Right kidney (tissue), 1 donor: ENCODE measurements at regions not wholly inside any gene's neighbourhood (a gene's known extent, or its start where the extent isn't known, plus 50 kb on each side); places are given as distances from the start of the nearest gene placed in this dataset.

Experiments
- DNase-seq: peaks from one replicate; pipeline ENCODE4 v3.0.0-alpha.2; 2016

DNA sequence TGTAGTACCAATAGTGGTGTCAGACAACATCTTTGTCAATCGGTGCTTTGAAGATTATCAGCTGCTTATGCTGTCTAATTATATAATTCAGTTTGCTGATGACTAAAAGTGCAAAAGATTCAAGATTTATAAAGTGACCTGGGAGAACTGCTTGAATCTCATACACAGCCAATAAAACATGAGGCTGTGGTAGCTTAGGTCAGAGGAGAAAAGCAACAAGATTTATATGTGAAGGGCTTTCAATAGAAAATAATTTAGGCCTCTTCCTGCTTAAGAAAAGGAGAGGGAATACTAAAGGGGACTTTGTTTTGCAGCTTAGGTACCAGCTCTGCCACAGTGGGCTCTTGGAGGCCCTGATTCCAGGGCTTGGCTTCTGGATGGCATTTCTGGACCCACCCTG, 111.0 kb upstream of the MAD2L1 start:
- DNase-seq = no peak

DNA sequence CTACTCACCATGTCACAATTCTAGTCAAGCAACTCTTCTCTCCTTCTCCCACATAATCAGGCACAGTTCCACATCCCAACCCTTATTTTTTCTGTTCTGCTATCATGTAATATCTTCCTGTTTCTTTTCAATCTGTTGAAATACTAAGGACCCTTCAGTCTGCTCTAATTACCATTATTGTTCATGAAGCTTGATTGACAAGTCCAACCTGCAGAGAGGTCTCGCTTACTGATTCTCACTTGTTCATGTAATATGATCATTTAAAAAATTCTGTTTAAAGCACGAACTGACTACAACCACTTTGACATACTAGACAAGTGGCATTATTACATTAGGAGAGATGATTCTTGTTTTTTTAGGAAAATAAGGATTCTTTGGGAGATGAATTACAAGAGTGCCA, 108.6 kb upstream of the MAD2L1 start:
- DNase-seq = no peak

GRCh38 chr4:120163895-120164294, 97.2 kb upstream of the MAD2L1 start:
- DNase-seq = no peak

GRCh38 chr4:120158841-120159463, 92.3 kb upstream of the MAD2L1 start:
- no peak for DNase-seq

- no peak for DNase-seq
Measured at GRCh38 chr4:120158046-120158445, 91.4 kb upstream of the MAD2L1 start.

DNA sequence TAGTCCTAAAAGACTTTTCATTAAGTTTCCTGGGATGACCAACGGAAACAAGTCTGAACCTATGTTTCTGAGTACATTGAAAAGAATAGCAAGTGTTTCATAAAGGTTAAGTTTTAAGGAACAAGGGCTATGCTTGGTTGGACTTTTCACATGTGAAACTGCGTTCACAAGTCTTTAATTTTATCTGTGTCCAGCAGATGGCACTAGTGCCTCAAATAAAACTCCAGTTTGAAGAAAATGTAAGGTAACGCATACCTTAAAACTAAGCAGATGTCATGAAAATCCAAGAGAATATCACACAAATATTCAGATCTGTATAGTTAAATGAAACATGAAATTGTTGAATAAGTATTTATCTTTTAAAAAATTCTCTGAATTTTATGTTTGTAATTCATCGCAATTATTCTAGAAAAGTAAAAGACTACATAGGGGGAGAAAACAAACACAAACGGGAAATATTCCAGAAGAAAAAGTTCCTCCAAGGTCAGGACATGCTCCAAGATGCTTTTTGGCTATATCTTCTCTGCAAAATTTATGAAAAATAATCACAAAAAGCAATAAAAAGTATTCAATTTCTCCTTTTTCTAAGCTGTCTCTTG, 89.6 kb upstream of the MAD2L1 start:
- peak; percentile 23 for DNase-seq

DNA sequence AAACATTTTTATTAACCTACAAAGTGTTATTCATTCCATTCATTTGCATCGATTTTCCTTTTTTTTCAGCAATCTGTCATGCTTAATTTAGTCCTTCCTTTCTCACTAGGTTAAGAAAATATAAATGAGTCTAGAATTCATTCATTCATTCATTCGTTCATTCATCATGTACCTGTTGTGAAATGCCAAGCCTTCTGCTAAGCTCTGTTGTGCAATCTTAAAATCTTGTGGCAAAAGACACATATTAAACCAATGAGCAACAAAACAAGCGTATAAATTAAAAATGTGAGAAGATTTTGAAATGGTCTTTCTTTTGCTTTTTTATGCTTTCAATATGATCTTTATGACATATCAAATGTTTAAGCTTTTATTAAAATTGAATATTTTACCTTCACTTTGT, 88.6 kb upstream of the MAD2L1 start:
- DNase-seq = no peak

DNA sequence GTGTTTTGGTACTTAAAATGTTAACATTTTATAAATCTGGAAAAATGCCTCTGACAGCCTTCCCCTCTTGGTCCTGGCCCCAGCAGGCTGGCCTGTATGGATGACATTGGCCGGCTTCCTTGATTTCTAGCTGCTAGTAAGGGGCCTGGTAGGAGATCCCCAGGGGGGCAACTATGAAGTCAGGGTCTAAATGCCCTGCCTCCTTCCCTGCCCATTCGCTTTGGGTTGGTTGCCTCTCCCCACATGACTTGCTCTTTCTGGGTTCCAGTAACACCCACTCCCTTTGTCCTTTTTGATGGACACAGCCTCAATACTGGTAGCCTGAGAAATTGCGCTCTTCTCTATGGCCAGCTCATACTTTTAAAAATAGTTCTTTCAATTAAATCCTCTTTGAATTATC, 78.0 kb upstream of the MAD2L1 start:
- DNase-seq = no peak

- DNase-seq = no peak
Measured at GRCh38 chr4:120144041-120144440, 77.4 kb upstream of the MAD2L1 start.

DNA sequence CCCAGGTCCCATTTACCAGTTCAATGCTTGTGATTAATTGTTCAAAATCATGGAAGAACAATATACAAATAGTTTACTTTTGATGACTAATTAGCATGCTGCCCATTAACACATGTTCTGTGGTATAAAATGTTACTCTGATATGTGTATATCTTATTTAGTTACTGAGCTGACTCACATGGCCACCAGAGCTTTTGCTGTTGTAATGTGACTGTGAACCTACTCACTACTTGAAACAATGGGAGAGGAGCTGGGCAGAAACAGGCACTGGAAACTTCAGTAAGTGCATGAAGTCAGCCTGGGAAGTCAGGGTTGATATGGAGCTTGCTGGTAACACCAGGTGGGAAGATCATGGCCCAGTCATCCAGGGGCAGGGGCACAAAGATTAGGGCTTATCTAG, 72.7 kb upstream of the MAD2L1 start:
- DNase-seq = no peak

DNA sequence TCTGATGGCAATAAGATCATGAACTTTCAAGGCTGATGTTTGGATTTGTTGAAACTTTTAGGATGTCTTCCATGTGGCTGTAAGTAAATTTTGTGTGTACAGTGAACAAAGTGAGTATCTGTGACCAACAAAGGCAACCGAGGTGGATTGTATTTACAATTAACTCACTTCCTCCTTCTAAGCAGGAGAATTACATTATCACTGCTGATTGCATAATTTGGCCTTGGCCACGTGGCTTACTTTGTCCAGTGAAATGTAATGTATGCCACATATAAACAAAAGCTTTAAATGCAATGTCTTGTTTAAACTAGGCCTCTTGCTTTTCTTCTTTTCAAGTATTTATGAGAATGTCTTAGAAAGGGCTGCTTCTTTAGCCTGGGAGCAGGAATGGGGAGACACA, 66.3 kb upstream of the MAD2L1 start:
- no peak for DNase-seq

- DNase-seq = no peak
Measured at GRCh38 chr4:120130786-120131185, 64.1 kb upstream of the MAD2L1 start.
